ENCODE measurements at regions not wholly inside any gene's neighbourhood (a gene's known extent, or its start where the extent isn't known, plus 50 kb on each side); places are given as distances from the start of the nearest gene placed in this dataset.

DNA sequence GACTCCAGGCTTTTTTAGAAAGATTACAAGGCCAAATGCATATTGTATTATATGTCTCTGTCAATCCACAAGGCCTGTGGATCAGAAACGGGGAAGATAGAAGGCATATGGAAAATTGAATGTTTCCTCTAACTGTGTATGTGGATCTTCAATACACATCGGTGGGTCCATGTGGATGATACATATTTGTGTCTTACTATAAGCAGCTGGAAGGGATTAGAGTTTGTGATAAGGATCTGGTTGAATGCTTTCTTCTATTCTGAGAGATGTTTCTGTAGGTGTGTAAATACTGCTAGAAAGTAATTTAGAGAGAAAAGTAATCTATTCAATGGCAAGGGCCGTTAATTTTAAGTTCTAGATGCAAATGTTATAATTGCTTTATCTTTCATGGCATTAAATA is 137.8 kb upstream of the AKR1E2 start:
- H3K4me3 Mint-ChIP-seq = no peak overlapping the region
- H3K9me3 ChIP-seq (ENCODE audit: control insufficient read depth, insufficient read depth, low read length) = no peaks in the 10 kb centered on the region
- no peaks in the 10 kb centered on the region for H3K4me1 ChIP-seq (ENCODE audit: control insufficient read depth, insufficient read depth, low read length)
- no peaks in the 10 kb centered on the region for H3K36me3 ChIP-seq (ENCODE audit: control insufficient read depth, insufficient read depth, low read length)
- TF ChIP-seq, protein P1, sequence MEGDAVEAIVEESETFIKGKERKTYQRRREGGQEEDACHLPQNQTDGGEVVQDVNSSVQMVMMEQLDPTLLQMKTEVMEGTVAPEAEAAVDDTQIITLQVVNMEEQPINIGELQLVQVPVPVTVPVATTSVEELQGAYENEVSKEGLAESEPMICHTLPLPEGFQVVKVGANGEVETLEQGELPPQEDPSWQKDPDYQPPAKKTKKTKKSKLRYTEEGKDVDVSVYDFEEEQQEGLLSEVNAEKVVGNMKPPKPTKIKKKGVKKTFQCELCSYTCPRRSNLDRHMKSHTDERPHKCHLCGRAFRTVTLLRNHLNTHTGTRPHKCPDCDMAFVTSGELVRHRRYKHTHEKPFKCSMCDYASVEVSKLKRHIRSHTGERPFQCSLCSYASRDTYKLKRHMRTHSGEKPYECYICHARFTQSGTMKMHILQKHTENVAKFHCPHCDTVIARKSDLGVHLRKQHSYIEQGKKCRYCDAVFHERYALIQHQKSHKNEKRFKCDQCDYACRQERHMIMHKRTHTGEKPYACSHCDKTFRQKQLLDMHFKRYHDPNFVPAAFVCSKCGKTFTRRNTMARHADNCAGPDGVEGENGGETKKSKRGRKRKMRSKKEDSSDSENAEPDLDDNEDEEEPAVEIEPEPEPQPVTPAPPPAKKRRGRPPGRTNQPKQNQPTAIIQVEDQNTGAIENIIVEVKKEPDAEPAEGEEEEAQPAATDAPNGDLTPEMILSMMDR (IDR thresholded peaks at IDR 0.05) = no peak
- no peaks in the 10 kb centered on the region for H3K9me3 Mint-ChIP-seq
- ATAC-seq (no peak), DNase-seq (no peak)
- no peaks in the 10 kb centered on the region for H3K27me3 ChIP-seq (ENCODE audit: control insufficient read depth, insufficient read depth, low read length)
- 78% methylated on average over 3 of the region's 3 CpGs for WGBS (ENCODE audit: insufficient coverage)
- no peaks in the 10 kb centered on the region for H3K36me3 Mint-ChIP-seq
- no peak overlapping the region for H3K27ac ChIP-seq (ENCODE audit: low read length)
- no peak overlapping the region for H3K4me3 ChIP-seq (ENCODE audit: low read length)
- intact Hi-C loops (cut with micrococcal nuclease) = no loop called here
- peaks cover 18 to 36% of the 10 kb centered on the region in 2 donors for H3K27me3 Mint-ChIP-seq (ENCODE audit: low read depth in 2 of 2)
- H3K27ac Mint-ChIP-seq = no peak overlapping the region
- H3K4me1 Mint-ChIP-seq = no peaks in the 10 kb centered on the region

DNA sequence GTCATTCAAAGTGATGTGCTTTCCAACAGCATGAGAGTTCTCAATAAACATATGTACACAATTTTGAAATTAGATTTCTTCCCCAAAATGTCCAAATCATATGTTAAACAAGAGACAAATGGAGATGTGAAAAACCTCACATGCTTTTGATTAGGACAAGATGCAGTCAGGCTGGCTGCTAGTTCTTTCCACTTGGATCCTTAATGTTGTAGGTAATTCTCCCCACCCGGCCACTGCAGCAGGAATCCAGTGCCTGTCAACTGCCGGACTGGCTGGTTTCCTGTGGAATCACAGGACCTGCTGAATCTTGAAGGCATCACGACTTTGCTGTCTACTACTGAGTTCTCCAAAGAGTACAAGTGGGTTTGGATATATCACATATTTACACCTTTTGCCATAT is 138.6 kb upstream of the AKR1E2 start:
- 83% methylated on average over 3 of the region's 3 CpGs for WGBS (ENCODE audit: insufficient coverage)
- intact Hi-C loops (cut with micrococcal nuclease) = no loop called here
- Histone ChIP-seq H3K27ac (ENCODE audit: low read length) (no peak overlapping the region), H3K4me1 (ENCODE audit: control insufficient read depth, insufficient read depth, low read length) (no peaks in the 10 kb centered on the region), H3K36me3 (ENCODE audit: control insufficient read depth, insufficient read depth, low read length) (no peaks in the 10 kb centered on the region), H3K27me3 (ENCODE audit: control insufficient read depth, insufficient read depth, low read length) (no peaks in the 10 kb centered on the region), H3K4me3 (ENCODE audit: low read length) (no peak overlapping the region), H3K9me3 (ENCODE audit: control insufficient read depth, insufficient read depth, low read length) (no peaks in the 10 kb centered on the region)
- H3K27ac Mint-ChIP-seq = no peak overlapping the region
- no peak for DNase-seq
- peaks cover 18 to 44% of the 10 kb centered on the region in 2 donors for H3K27me3 Mint-ChIP-seq (ENCODE audit: low read depth in 2 of 2)
- H3K36me3 Mint-ChIP-seq = no peaks in the 10 kb centered on the region
- ATAC-seq = no peak
- H3K4me3 Mint-ChIP-seq = no peak overlapping the region
- TF ChIP-seq, protein P1 (IDR thresholded peaks at IDR 0.05) = no peak
- H3K4me1 Mint-ChIP-seq = no peaks in the 10 kb centered on the region
- H3K9me3 Mint-ChIP-seq = no peaks in the 10 kb centered on the region

DNA sequence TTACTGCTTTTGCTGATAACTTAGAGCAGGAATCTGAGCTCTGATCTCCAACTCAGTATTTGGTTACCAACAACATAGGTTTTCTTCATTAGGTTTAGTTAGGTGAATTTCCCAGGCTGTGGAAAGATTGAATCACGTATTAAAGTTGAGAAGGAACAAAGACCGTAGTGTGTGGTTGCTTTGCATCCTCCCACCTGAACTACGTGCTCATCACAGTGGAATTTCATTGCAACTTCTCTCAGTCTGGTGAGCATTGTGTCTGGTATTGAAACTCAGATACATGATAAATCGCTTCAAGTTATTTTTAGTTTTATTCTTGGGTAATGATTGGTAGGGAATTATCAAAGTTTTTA is 139.4 kb upstream of the AKR1E2 start:
- WGBS (ENCODE audit: insufficient coverage) = 84% methylated on average over 4 of the region's 4 CpGs
- H3K4me3 ChIP-seq (ENCODE audit: low read length) = no peak overlapping the region
- ATAC-seq = no peak

More for the DNA sequence above, 139.4 kb upstream of the AKR1E2 start:
- H3K27ac ChIP-seq (ENCODE audit: low read length) = no peak overlapping the region
- Mint-ChIP-seq H3K4me1 (no peaks in the 10 kb centered on the region), H3K36me3 (no peaks in the 10 kb centered on the region), H3K27me3 (ENCODE audit: low read depth in 2 of 2) (peaks cover 19 to 45% of the 10 kb centered on the region in 2 donors), H3K27ac (no peak overlapping the region), H3K4me3 (no peak overlapping the region), H3K9me3 (no peaks in the 10 kb centered on the region)
- no peak for DNase-seq
- no peaks in the 10 kb centered on the region for H3K27me3 ChIP-seq (ENCODE audit: control insufficient read depth, insufficient read depth, low read length)
- H3K9me3 ChIP-seq (ENCODE audit: control insufficient read depth, insufficient read depth, low read length) = no peaks in the 10 kb centered on the region
- TF ChIP-seq, protein P1 (IDR thresholded peaks at IDR 0.05) = no peak
- H3K4me1 ChIP-seq (ENCODE audit: control insufficient read depth, insufficient read depth, low read length) = no peaks in the 10 kb centered on the region
- intact Hi-C loops (cut with micrococcal nuclease) = no loop called here
- no peaks in the 10 kb centered on the region for H3K36me3 ChIP-seq (ENCODE audit: control insufficient read depth, insufficient read depth, low read length)

All from natural killer cell (primary cell).